ENCODE measurements at regions not wholly inside any gene's neighbourhood (a gene's known extent, or its start where the extent isn't known, plus 50 kb on each side); places are given as distances from the start of the nearest gene placed in this dataset.
"Not testable (repeated sequence)": the region's sequence is repeated elsewhere in the genome, so short reads cannot be mapped to it uniquely, and the experiment has no call there.

DNA sequence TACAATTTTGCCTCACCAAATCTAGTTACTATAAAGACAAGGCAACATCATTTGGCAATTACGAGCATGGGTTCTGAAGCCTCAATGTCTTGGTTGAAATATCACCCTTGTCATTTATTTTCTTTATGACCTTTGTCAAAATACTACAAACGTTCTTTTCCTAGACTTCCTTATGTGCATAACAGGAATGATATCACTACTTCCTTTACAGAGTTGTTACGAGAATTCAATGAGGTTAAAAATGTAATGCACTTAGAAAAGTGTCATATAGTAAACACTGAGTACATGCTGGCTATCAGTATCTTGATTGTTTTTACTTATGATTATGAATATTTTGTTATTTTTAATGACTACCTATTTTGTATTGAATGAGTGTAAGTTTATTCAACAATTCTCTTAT is 640.9 kb upstream of the CCNG1 start:
- Histone ChIP-seq H3K36me3 (ENCODE audit: control insufficient read depth in 3 of 3, insufficient read depth in 3 of 3, low read length in 3 of 3) (no peaks in the 10 kb centered on the region), H3K9me3 (ENCODE audit: control insufficient read depth in 3 of 3, low read length in 3 of 3) (no peaks in the 10 kb centered on the region), H3K4me3 (ENCODE audit: low read length in 3 of 3) (no peak overlapping the region), H3K27me3 (ENCODE audit: control insufficient read depth in 3 of 3, insufficient read depth in 3 of 3, low read length in 3 of 3) (no peaks in the 10 kb centered on the region), H3K27ac (ENCODE audit: low read depth, low read length) (no peak overlapping the region), H3K4me1 (ENCODE audit: control insufficient read depth in 3 of 3, insufficient read depth in 3 of 3, low read length in 3 of 3) (no peaks in the 10 kb centered on the region), H3K9ac (ENCODE audit: low read depth in 1 of 3, low read length in 3 of 3) (no peak overlapping the region)

DNA sequence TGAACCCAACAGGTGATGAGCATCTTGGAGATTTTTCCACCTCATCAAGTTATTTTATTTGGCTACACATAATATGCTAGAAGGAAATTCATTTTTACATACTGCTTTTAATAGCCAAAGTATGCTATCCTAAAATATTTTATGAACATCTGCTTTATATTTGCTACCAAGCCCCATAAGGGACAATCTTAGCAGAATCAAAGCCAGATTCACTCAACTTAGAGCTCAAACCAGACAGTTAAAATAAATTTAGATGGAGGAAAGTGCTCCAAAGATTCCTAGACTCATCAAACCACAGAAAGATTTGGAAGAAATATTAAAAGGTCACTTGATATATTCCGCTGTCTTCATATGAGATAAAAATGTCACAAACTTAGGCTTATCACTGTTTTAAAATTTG is 637.1 kb upstream of the CCNG1 start:
- no peaks in the 10 kb centered on the region for H3K36me3 ChIP-seq (ENCODE audit: control insufficient read depth in 3 of 3, insufficient read depth in 3 of 3, low read length in 3 of 3)
- H3K27ac ChIP-seq (ENCODE audit: low read depth, low read length): no peak overlapping the region
- no peak overlapping the region for H3K9ac ChIP-seq (ENCODE audit: low read depth in 1 of 3, low read length in 3 of 3)
- H3K4me1 ChIP-seq (ENCODE audit: control insufficient read depth in 3 of 3, insufficient read depth in 3 of 3, low read length in 3 of 3): no peaks in the 10 kb centered on the region
- H3K4me3 ChIP-seq (ENCODE audit: low read length in 3 of 3): no peak overlapping the region
- no peaks in the 10 kb centered on the region for H3K27me3 ChIP-seq (ENCODE audit: control insufficient read depth in 3 of 3, insufficient read depth in 3 of 3, low read length in 3 of 3)
- no peaks in the 10 kb centered on the region for H3K9me3 ChIP-seq (ENCODE audit: control insufficient read depth in 3 of 3, low read length in 3 of 3)

DNA sequence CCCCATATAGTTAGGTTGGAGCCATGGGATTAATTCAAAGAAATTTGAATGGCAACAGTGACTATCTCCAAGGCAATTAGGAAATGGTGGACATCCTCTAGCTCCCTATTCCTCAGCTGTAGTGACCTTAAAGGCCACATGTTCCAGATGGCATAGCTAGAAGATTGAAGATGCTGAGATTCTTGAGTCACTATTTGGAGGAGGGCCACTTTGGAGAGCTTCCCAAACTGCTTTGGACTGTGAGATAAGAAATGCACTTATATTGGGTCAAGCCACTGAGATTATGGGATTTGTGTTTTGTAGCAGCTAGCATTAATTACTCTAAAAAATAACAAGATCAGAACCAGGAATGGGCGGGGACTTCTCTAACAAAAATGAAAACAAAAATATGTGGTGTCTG is 636.2 kb upstream of the CCNG1 start:
- no peaks in the 10 kb centered on the region for H3K27me3 ChIP-seq (ENCODE audit: control insufficient read depth in 3 of 3, insufficient read depth in 3 of 3, low read length in 3 of 3)
- no peaks in the 10 kb centered on the region for H3K36me3 ChIP-seq (ENCODE audit: control insufficient read depth in 3 of 3, insufficient read depth in 3 of 3, low read length in 3 of 3)
- H3K4me3 ChIP-seq (ENCODE audit: low read length in 3 of 3): no peak overlapping the region
- H3K9me3 ChIP-seq (ENCODE audit: control insufficient read depth in 3 of 3, low read length in 3 of 3): no peaks in the 10 kb centered on the region
- no peak overlapping the region for H3K27ac ChIP-seq (ENCODE audit: low read depth, low read length)
- H3K4me1 ChIP-seq (ENCODE audit: control insufficient read depth in 3 of 3, insufficient read depth in 3 of 3, low read length in 3 of 3): no peaks in the 10 kb centered on the region
- H3K9ac ChIP-seq (ENCODE audit: low read depth in 1 of 3, low read length in 3 of 3): no peak overlapping the region

GRCh38 chr5:162806195-162806594 is 631.2 kb upstream of the CCNG1 start:
- no peaks in the 10 kb centered on the region for H3K9me3 ChIP-seq (ENCODE audit: control insufficient read depth in 3 of 3, low read length in 3 of 3)
- H3K27me3 ChIP-seq (ENCODE audit: control insufficient read depth in 3 of 3, insufficient read depth in 3 of 3, low read length in 3 of 3): no peaks in the 10 kb centered on the region
- H3K9ac ChIP-seq (ENCODE audit: low read depth in 1 of 3, low read length in 3 of 3): no peak overlapping the region
- H3K4me3 ChIP-seq (ENCODE audit: low read length in 3 of 3): no peak overlapping the region
- H3K36me3 ChIP-seq (ENCODE audit: control insufficient read depth in 3 of 3, insufficient read depth in 3 of 3, low read length in 3 of 3): no peaks in the 10 kb centered on the region
- no peaks in the 10 kb centered on the region for H3K4me1 ChIP-seq (ENCODE audit: control insufficient read depth in 3 of 3, insufficient read depth in 3 of 3, low read length in 3 of 3)
- H3K27ac ChIP-seq (ENCODE audit: low read depth, low read length): no peak overlapping the region

- H3K9me3 ChIP-seq (ENCODE audit: control insufficient read depth in 3 of 3, low read length in 3 of 3): no peaks in the 10 kb centered on the region
- no peaks in the 10 kb centered on the region for H3K4me1 ChIP-seq (ENCODE audit: control insufficient read depth in 3 of 3, insufficient read depth in 3 of 3, low read length in 3 of 3)
- no peak overlapping the region for H3K4me3 ChIP-seq (ENCODE audit: low read length in 3 of 3)
- no peak overlapping the region for H3K9ac ChIP-seq (ENCODE audit: low read depth in 1 of 3, low read length in 3 of 3)
- H3K36me3 ChIP-seq (ENCODE audit: control insufficient read depth in 3 of 3, insufficient read depth in 3 of 3, low read length in 3 of 3): no peaks in the 10 kb centered on the region
- H3K27me3 ChIP-seq (ENCODE audit: control insufficient read depth in 3 of 3, insufficient read depth in 3 of 3, low read length in 3 of 3): no peaks in the 10 kb centered on the region
- no peak overlapping the region for H3K27ac ChIP-seq (ENCODE audit: low read depth, low read length)
Measured at GRCh38 chr5:162811071-162811470, 626.3 kb upstream of the CCNG1 start.

GRCh38 chr5:162816816-162817215 is 620.6 kb upstream of the CCNG1 start:
- Histone ChIP-seq H3K27ac (ENCODE audit: low read depth, low read length) (no peak overlapping the region), H3K4me3 (ENCODE audit: low read length in 3 of 3) (no peak overlapping the region), H3K4me1 (ENCODE audit: control insufficient read depth in 3 of 3, insufficient read depth in 3 of 3, low read length in 3 of 3) (no peaks in the 10 kb centered on the region), H3K27me3 (ENCODE audit: control insufficient read depth in 3 of 3, insufficient read depth in 3 of 3, low read length in 3 of 3) (no peaks in the 10 kb centered on the region), H3K9me3 (ENCODE audit: control insufficient read depth in 3 of 3, low read length in 3 of 3) (no peaks in the 10 kb centered on the region), H3K9ac (ENCODE audit: low read depth in 1 of 3, low read length in 3 of 3) (no peak overlapping the region), H3K36me3 (ENCODE audit: control insufficient read depth in 3 of 3, insufficient read depth in 3 of 3, low read length in 3 of 3) (no peaks in the 10 kb centered on the region)

DNA sequence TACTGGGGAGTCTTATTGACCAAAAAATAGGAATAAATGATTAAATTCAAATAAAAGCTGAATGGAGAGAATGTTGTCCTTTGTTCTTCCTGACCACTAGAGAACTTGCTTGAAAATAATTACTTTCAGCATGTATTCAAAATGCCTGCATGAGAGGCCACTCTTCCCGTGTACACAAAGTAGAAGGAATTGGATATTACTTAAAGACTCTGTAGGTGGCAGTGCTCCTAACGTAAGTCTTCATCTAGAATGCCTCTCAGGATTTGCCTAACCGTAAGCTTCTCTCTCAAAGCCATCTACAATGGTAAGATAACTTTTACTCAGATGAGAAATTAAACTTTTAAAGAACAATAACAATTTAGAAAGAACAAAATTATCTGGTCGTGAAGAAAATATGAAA is 620.0 kb upstream of the CCNG1 start:
- H3K27me3 ChIP-seq (ENCODE audit: control insufficient read depth in 3 of 3, insufficient read depth in 3 of 3, low read length in 3 of 3): no peaks in the 10 kb centered on the region
- H3K9ac ChIP-seq (ENCODE audit: low read depth in 1 of 3, low read length in 3 of 3): no peak overlapping the region
- no peaks in the 10 kb centered on the region for H3K4me1 ChIP-seq (ENCODE audit: control insufficient read depth in 3 of 3, insufficient read depth in 3 of 3, low read length in 3 of 3)
- H3K36me3 ChIP-seq (ENCODE audit: control insufficient read depth in 3 of 3, insufficient read depth in 3 of 3, low read length in 3 of 3): no peaks in the 10 kb centered on the region
- no peak overlapping the region for H3K27ac ChIP-seq (ENCODE audit: low read depth, low read length)
- H3K4me3 ChIP-seq (ENCODE audit: low read length in 3 of 3): no peak overlapping the region
- no peaks in the 10 kb centered on the region for H3K9me3 ChIP-seq (ENCODE audit: control insufficient read depth in 3 of 3, low read length in 3 of 3)

DNA sequence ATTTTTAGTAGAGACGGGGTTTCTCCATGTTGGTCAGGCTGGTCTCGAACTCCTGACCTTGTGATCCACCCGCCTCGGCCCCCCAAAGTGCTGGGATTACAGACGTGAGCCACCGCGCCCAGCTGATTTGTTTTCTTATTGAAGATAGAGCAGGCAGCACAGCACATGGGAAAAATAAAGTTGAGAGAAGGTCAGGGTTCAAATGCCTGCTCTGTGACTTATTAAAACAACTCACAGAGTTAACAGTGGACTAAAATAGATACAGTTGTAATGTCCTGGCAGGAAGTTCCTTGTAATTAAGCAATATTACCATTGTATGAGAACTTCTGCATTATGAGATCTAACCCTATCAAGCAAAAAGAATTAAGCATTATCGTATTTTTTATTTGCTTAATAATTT is 615.7 kb upstream of the CCNG1 start:
- H3K27ac ChIP-seq (ENCODE audit: low read depth, low read length); H3K27me3 ChIP-seq (ENCODE audit: control insufficient read depth in 3 of 3, insufficient read depth in 3 of 3, low read length in 3 of 3); H3K36me3 ChIP-seq (ENCODE audit: control insufficient read depth in 3 of 3, insufficient read depth in 3 of 3, low read length in 3 of 3); H3K9me3 ChIP-seq (ENCODE audit: control insufficient read depth in 3 of 3, low read length in 3 of 3); H3K4me1 ChIP-seq (ENCODE audit: control insufficient read depth in 3 of 3, insufficient read depth in 3 of 3, low read length in 3 of 3); H3K9ac ChIP-seq (ENCODE audit: low read depth in 1 of 3, low read length in 3 of 3); H3K4me3 ChIP-seq (ENCODE audit: low read length in 3 of 3): not testable (repeated sequence)

- no peak overlapping the region for H3K9ac ChIP-seq (ENCODE audit: low read depth in 1 of 3, low read length in 3 of 3)
- no peaks in the 10 kb centered on the region for H3K27me3 ChIP-seq (ENCODE audit: control insufficient read depth in 3 of 3, insufficient read depth in 3 of 3, low read length in 3 of 3)
- H3K27ac ChIP-seq (ENCODE audit: low read depth, low read length): no peak overlapping the region
- no peaks in the 10 kb centered on the region for H3K4me1 ChIP-seq (ENCODE audit: control insufficient read depth in 3 of 3, insufficient read depth in 3 of 3, low read length in 3 of 3)
- H3K36me3 ChIP-seq (ENCODE audit: control insufficient read depth in 3 of 3, insufficient read depth in 3 of 3, low read length in 3 of 3): no peaks in the 10 kb centered on the region
- H3K4me3 ChIP-seq (ENCODE audit: low read length in 3 of 3): no peak overlapping the region
- H3K9me3 ChIP-seq (ENCODE audit: control insufficient read depth in 3 of 3, low read length in 3 of 3): no peaks in the 10 kb centered on the region
Measured at GRCh38 chr5:162824360-162824759, 613.0 kb upstream of the CCNG1 start.

DNA sequence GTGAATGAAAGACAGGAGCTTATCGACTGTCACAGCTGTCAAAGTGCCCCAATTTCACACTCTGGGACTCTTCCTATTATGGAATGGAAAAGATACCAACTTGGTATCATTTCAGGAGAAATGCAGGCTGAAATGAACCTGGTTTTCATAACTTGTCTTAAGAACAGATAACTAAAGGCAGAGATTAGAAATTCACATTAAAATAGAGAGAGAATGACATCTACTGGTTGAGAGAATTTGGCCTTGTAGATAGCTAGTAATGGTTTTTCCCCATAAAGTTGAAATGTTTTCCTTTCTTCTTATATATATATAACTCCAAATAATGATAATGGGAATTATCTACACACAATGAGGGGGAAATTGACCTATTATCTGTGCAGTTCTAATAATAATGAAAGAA is 600.2 kb upstream of the CCNG1 start:
- H3K36me3 ChIP-seq (ENCODE audit: control insufficient read depth in 3 of 3, insufficient read depth in 3 of 3, low read length in 3 of 3): no peaks in the 10 kb centered on the region
- no peaks in the 10 kb centered on the region for H3K27me3 ChIP-seq (ENCODE audit: control insufficient read depth in 3 of 3, insufficient read depth in 3 of 3, low read length in 3 of 3)
- H3K27ac ChIP-seq (ENCODE audit: low read depth, low read length): no peak overlapping the region
- H3K9ac ChIP-seq (ENCODE audit: low read depth in 1 of 3, low read length in 3 of 3): no peak overlapping the region
- H3K4me1 ChIP-seq (ENCODE audit: control insufficient read depth in 3 of 3, insufficient read depth in 3 of 3, low read length in 3 of 3): peaks cover 0 to 7% (median 4%) of the 10 kb centered on the region in 3 donors
- peaks cover 0 to 2% (median 0%) of the 10 kb centered on the region in 3 donors for H3K9me3 ChIP-seq (ENCODE audit: control insufficient read depth in 3 of 3, low read length in 3 of 3)
- peak overlapping the region in 2 of 3 donors; percentile 16 to 17 for H3K4me3 ChIP-seq (ENCODE audit: low read length in 3 of 3)

DNA sequence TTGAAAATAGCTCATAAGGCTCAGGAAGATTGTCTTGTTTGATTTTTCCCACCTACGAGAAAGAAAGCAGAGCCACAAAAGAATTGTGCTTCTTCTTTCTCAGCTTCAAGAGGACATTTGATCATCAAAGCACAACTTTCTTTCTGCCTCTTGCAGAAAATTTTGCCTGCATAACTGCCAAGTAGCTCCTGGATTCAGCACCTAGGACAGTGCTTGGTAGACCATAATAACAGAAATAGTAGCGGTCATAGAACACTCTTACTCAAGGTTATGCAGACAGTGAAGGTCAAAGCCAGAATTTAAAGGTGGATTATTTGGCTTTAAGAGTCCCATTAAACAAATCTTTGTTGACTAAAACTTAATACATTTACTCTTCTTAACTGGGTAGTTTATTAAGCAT is 594.7 kb upstream of the CCNG1 start:
- Histone ChIP-seq H3K27me3 (ENCODE audit: control insufficient read depth in 3 of 3, insufficient read depth in 3 of 3, low read length in 3 of 3) (no peaks in the 10 kb centered on the region), H3K9ac (ENCODE audit: low read depth in 1 of 3, low read length in 3 of 3) (no peak overlapping the region), H3K27ac (ENCODE audit: low read depth, low read length) (no peak overlapping the region), H3K36me3 (ENCODE audit: control insufficient read depth in 3 of 3, insufficient read depth in 3 of 3, low read length in 3 of 3) (no peaks in the 10 kb centered on the region), H3K9me3 (ENCODE audit: control insufficient read depth in 3 of 3, low read length in 3 of 3) (no peaks in the 10 kb centered on the region), H3K4me3 (ENCODE audit: low read length in 3 of 3) (no peak overlapping the region), H3K4me1 (ENCODE audit: control insufficient read depth in 3 of 3, insufficient read depth in 3 of 3, low read length in 3 of 3) (no peaks in the 10 kb centered on the region)
